NCI-H1105 (cell line): ENCODE measurements at regions not wholly inside any gene's neighbourhood (a gene's known extent, or its start where the extent isn't known, plus 50 kb on each side); places are given as distances from the start of the nearest gene placed in this dataset.

Experiments used
- DNase-seq: peaks from one replicate; lab custom pipeline; 2025; lab: John Stamatoyannopoulos, UW

DNA sequence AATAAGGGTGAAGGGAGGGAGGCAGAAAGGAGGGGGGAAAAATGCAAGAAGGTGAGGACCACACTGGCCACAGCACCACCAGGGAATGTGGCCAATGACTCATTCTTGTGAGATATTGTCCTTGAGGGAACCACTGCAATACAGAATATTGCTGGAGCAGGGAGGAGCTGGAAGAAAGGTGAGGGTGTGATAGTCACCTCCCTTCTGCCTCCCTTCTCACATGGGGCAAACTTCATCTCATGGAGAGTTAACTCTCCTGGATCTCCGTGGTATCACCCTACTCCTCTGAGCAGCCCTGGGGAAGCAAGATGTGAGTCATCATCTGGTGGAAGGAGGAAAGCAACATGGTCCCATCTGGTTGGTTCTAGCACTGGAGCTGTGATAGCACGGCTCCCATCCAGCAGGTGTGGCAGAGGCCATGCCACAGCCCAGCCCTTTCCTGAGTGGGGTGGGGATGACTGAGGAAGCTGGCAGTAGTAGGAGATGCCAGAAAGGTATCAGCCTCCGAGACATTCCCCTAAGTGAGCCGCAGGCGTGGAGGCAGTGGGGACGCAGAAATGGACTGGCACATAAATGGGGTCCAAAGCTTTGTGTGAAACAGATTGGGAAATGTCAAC lies 115.9 kb upstream of the LPP start:
- no peak for DNase-seq

DNA sequence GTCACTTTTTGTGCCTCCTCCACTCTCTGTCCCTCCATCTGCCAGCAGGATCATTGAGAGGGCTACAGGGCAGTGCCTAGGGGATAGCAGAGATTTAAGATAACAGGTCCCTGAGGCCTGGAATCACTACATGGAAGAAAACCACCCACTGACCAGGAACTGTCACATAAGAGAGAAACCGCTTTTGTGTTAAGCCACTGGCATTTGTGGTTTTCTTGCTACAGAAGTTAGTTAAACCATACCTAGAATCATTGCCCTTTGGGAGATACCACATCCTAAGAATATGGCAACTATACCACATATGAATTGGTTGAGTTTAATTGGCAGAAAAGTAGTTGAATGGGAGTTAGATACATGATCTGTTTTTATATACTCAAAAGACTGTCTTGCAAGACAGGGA lies 112.8 kb upstream of the LPP start:
- no peak for DNase-seq

DNA sequence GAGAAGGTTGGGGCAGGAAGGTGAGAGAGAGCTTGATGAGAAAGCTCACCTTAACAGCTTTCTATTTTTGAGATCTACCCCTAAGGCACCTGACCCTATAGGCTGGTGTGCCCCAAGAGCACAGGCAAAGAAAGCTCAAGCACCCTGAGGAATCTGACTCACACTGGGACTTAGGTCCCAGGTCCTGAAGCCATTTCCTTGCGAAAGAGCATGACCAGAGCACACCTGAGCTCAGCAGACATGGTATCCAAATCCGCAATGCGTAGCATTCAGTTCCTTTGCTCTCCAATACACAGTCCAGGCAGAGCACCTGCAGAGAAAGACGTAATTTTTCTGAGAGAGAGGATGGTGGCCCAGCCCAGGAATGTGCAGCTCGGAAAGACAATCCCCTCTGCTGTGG lies 112.1 kb upstream of the LPP start:
- no peak for DNase-seq

DNA sequence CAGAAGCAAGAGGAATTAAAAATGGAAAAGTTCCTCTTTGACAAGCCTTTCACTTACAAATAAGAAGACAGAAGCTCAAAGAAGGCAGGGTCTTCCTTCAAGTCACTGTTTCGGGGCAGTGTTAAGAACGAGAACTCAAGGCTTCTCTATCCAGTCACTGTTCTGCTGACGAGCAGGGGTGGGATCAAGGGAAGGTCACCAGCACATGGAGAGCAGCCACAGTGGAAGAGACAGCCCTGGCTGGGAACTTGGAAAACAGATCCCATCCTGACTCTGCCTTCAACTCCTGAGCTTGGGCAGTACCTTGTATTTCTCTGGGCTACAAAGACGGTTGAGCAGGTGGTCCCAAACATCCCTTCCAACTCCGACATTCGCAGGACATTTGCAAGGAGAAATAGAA lies 111.5 kb upstream of the LPP start:
- DNase-seq: no peak

DNA sequence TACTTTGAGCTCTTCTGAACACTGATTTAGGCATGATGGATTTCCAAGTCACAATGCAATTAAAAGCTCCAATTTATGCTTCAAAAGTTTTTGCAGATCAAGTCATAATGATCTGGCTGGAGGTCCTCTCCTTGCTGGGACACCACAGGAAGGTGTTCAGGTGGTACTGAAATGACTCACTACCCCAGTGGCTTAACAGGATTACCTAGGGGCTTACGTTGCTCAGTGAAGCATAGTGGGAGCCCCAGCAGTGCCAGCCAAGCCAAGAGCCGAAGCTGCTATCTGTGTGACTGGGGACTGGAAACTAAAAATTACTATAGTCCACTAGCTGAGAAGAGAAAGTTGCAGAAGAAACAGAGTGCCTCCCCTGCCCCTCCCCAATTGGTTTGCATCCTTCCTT lies 110.1 kb upstream of the LPP start:
- DNase-seq: no peak

DNA sequence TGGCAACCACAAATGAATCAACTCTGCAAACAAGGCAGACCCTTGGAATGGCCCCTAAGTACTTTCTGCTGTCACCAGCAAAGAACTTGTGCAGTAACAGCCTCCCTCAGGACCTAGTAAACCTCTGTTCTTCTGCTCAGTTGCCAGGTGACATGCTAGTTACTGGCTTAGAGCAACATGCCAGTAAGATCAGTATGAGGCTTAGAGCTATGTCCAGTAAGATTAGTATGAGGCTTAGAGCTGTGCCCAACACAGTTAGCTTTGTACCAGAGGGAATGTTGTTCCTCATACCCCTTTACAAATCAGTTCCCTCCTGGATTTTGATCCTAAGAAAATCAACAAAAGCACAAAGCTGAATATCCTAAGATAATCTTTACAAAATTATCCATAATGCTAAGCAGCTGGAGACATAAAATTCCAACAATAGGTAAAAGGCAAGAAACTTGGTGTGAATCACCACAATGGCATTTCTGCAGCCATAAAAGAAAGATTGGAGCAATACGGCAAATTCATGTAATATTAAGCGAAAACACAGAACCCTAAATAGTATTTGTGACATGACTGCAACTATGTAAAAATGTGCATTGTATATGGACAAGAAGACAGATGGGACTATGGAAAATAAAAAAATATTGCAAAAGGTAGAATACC lies 107.3 kb upstream of the LPP start:
- no peak for DNase-seq

DNA sequence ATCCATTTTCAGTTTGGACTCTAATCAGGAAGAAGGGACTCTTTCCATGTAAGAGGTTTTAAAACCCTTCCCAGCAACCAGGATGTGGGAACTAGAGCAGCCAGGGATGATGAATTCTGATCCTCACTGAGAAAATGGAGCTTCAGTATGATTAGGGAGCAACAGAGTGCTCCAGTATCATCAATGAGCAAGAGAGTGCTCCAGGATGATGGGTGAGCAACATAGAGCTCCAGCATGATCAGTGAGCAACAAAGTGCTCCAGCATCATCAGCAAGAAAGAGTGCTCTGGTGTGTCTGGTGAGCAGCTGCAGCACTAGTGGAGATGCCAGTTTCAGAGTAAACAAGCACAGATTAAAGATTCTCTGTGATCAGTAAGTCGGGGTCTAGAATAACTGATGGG lies 106.4 kb upstream of the LPP start:
- DNase-seq: no peak

DNA sequence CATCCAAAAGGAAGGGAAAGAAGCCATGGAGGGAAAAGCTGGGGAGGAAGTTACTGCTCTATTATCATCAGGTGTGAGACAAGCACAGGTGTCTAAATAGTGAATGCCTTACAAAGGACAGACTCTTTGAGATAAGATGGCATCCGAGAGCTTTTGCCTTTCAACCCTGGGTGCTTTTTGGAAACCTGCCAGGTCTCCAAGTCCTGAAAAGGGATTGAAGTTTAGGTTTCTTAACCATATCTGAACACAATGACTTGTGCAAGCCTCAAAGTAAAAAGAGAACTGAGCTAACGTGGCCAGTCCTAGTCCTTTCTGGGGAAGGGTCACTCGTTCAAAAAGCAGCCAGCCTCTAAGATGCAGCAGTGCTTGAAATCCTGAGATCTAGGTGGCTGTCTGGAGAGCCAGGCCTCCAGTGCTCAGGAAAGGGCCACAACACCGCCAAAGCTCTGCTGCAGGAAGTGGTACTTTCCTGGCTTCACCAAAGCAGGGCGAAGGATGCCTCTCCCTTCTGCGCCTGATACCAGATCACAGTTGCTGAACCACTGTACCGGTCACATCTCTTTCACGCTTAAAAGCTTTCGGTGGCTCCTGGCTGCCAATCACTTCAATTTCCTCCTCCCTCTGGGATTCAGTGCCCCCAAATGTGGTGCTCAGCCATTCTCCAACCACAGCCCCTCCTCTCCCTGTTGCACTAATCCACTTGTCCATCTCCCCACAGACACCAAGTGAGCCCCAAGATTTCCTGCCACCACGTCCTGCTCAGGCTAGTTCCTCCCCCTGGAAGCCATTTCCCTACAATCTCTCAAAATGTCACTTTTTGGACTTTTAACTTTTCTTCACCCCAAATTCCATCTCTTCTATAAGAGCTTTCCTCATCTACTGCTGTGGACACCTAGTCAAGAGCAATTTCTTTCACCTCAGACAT lies 104.1 kb upstream of the LPP start:
- no peak for DNase-seq

DNA sequence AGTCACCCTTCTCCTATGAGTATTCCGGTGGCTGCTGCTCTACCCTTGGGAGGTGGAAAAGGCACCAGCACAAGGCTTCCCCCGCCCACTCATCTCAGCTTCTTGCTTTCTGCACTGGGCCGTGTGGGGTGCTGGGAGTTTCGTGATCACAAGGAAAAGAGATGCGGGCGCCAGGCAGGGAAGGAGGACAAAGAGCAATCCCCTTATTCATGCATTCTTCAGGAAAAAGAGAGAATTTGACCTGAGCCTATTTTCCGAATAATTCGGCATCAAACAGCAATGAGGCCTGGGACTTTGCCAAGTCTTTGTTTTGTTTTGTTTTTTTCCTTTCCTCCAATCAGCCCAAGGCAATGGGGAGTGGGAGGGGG lies 102.2 kb upstream of the LPP start:
- DNase-seq: no peak

DNA sequence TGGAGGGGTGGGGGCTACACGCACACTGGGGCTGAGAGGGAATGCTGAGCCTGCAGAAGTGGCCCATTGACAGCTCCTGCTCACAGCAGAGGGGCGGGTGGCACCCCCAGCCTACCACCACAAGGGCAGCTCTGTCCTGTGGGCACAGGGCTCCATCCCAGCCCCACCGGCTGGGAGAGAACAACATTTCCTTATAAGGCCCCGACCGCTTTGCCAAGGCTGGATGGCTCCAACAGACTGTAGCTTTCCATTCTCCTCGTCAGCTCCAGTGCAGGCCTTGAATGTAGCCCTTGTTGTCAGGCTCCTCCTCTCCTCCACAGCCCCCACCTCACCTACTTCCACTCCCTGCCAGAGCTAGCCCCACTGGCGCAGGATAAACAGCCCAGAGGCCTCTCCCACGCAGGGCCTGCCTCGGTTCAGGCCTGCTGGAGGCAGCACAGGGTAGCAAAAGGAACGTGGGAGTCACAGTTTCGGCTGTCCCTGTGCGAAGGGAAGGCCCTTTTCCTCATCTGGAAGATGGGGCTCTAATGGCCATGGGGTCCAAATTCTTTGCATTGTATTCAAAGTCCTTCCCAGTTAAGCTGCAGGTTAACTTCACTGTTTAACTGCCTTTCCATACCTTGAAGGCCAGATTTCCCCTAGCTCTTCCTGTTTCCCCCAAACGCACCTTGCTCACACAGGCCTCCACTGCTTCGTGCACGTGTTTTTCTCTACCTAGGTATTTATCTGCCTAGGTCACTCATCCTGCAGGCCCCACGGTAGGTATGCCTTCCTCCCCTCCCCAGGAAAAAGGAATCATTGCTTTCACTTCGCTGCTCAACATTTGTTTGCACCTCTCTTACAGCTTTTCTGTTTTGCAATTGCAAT lies 101.6 kb upstream of the LPP start:
- DNase-seq: no peak

DNA sequence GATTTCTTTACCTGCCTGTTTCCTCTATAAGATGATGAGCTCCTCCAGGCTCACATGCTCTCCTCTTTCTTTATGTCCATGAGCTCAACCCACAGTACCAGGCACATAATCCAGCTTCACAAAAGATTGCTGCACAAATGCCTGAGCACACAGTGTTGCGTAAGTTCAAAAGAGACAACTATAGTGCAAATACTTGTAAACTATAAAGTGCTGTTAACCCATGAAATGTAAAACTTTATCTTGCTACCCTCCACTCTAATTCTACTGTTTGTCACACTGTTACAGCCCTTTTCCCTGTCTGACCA lies 101.0 kb upstream of the LPP start:
- no peak for DNase-seq

DNA sequence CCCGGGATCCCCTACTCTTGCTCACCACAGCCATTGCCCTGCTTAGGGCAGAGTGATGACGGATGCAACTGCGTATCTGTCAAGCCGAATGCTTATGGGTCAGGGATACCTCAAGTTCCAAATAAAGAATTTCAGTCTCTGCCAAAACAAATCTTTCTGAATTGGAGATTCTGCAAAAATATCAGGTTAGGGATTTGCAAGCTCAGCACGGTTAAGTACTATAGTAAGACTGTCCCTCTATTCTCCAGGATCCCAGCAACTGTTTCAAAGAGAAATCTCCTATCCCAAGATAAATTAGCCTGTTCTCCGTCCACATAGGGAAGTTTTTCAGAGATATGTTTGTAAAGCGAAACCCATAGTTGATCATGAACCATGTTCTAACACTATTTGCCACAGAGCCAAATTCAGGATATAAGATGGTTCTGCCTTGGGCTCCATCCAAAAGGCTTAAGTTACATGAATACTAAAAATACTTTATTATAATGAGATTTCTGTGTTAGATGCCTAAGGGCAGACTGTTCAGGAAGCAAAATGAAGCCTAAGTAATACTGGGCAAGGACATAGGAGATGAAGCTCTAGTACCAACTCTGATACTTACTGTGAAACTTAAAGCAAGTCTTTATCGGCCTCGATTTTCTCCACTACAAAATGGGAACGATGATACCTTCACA lies 100.1 kb upstream of the LPP start:
- no peak for DNase-seq

DNA sequence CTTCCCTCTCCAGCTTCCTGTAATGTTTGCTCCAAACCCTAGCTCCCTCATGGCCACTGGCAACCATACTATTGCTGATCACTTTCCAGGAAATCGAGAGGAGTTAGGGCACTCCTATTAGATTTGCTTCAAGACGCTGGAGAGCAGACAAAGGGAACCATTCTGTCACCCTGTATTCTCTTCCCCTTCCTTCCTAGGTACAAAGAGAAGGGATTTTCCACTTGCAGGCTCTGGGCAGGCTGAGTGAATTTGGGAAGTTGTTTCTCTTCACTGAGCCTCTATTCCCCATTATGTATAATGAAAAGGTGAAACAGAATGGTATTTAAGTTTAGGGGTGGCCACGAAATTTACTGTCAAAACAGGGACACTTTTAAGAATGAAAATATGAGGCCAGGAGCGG lies 99.4 kb upstream of the LPP start:
- DNase-seq: no peak

DNA sequence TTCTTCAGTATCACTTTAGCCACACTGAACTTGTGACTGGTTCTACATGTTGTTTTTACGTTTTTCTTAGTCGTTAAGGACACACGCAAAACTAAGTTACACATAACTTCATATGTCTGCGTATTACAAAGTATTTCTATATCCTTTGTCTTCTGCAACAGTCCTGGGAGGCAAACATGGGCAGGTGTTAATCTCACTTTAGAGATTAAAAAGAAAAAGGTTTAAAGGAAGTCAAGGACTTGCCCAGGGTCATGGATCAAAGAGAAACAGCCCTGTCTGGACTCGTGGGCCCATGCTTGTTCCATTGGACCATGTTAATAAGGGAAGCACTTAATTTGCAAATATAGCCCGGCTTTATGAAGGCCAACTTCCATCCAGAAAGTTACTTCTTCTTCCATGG lies 98.6 kb upstream of the LPP start:
- DNase-seq: no peak

DNA sequence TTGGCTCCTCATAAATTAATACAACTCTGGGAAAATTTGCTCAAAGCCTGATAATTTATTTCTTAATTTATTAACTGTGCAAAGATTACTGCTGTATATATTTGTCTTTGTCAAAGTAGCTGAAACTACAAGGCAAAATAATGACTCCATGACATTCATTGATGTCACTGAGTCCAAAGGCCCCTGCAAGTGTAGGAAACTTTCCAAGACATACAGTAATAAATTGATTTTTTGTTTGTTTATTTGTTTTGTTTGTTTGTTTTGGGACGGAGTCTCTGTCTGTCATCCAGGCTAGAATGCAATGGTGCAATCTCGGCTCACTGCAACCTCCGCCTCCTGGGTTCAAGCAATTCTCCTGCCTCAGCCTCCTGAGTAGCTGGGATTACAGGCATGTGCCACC lies 96.8 kb upstream of the LPP start:
- no peak for DNase-seq

DNA sequence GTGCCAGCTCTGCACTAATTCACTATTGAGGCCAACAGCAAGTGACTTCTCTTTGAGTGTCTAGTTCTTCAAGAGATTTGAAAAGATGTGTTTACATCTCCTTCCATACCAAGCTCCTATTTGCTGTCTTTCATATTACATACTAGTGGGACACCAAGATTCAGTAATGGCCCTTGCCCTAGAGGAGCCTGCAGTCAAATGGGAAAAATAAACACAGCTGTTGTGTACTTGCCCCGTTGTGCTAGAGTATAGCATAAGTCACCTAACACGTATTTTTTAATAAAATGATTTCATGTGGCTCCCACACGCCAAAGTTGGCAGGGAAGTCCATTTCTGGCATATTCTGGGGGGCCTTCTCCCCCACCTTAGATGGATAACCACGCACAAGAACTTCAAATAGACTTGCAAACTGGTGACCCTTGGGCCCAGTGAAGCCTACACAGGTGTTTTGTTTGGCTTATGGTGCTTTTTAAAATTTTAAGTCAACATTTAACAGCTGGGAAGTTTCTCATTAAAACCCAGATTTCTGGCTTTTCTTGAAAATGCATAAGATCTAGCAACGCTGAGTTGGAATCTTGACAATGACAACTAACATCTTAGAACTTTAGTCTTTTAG lies 95.3 kb upstream of the LPP start:
- DNase-seq: no peak

DNA sequence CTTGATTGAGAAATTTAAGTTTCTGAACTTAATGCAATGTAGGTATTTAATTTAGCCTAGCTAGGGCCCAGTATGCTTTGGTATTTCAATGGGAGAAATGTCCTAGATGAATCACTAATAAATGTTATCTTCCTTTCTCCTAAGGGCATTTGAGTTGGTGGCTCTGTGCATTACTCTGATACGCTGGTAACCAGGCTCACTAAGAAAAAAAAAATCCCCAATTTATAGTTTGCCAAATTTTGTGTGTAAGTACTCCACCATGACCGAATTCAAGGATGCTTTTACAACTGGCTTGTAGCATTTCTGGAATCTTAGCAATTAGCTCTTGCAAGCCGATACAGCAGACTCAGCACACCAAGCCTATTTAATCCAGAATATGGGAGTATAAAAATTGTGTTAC lies 94.6 kb upstream of the LPP start:
- no peak for DNase-seq

DNA sequence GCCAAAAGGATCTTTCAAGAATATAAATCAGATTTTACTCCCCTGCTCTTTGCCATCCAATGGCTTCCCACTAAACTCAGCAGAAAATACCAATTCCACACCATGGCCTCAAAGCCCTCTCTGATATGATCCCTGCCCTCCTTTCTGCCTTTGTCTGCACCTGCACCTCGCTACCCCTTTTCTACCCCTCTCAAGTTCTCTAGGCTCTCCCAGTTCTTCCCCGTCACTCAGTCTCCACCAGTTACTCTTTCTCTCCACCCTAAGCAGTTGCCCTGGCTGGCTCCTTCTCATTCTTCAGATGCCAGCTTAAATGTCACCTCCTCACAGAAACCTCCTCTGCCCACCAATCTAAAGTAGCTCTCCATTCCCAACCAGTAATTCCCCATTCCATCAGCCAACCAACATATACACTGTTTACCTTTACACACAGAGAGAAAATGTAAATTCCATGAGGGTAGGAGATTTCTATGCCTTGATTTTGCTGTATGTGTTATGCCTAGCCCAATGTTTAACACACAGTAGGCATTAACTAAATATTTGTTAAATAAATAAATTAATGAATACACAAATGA lies 93.6 kb upstream of the LPP start:
- DNase-seq: no peak

DNA sequence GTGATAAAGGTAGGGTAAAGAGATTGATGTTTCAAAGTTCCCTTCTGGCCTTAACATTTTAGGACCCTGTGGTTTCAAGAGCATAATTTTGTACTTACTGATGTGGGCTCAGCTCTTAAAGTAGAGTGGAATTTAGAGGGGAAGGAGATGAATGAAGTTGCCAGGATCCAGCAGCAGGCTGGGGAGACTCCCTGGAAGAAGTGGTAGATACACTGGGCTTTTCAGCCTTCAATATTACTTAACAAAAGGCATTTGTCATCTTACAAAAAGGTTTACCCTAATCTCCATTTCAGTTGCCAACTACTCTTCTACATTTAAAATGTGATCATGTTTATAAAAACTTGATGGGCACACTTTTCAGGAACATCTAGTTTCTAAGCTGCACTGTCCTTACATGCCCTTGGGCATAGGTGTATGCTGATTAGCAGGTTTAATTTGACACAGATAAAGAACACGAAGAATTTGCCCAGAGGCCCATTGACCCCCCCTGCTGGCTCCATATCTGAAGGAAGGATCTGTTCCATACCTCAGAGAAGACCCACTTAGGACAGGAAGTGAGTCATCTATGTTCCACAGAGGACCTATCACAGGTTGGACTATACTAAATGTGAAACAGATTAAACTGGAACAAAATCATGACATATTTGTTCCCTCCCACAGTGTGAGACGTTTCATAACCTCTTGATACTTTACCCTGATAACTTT lies 93.0 kb upstream of the LPP start:
- no peak for DNase-seq

DNA sequence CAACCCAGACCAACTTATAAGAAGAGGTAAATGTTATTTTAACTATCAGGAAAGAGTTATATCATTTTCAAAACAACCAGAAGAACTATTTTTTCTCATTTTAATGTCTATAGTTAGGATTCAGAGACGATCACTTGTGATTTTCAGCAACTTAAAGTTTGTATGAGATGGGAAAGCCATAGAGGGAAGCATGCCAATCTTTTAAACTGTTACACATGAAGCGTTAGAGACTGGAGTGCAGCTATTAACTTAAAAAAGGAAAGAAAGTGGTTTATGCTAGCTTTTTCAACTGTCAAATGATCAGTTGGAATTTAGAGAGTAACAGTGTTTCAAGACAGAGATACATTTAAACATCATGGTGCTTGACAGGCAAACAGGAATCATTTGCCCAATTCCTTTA lies 91.7 kb upstream of the LPP start:
- no peak for DNase-seq
